NCI-H345 treated with DMSO at 0.1 percent for 48 hours (cell line): ENCODE measurements at regions not wholly inside any gene's neighbourhood (a gene's known extent, or its start where the extent isn't known, plus 50 kb on each side); places are given as distances from the start of the nearest gene placed in this dataset.
"Not testable (repeated sequence)": the region's sequence is repeated elsewhere in the genome, so short reads cannot be mapped to it uniquely, and the experiment has no call there.

Source experiments
- DNase-seq: peaks from one replicate; lab custom pipeline; 2025; ENCODE audit not compliant: unreplicated experiment; lab: John Stamatoyannopoulos, UW

GRCh38 chr16:61435346-61435745 is 600.9 kb downstream of the CDH8 start:
- DNase-seq = no peak

DNA sequence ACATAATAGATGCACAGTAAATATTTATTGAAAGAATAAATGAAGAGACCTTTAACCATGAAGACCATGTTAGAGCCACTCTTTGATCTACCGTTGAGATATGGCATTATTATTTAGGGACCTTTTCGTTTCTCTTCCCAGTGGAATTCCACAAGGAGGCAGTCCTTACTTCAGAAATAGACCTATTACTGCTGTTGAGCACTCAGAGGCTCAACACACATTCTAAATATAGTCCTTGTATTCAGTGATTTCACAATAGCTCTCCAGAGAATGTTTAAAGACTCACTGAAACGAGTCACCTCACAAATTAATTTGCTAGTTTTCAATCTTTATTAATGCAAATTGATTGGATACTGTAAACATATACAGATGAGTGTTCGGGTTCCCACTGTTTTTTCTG is 603.8 kb downstream of the CDH8 start:
- no peak for DNase-seq

DNA sequence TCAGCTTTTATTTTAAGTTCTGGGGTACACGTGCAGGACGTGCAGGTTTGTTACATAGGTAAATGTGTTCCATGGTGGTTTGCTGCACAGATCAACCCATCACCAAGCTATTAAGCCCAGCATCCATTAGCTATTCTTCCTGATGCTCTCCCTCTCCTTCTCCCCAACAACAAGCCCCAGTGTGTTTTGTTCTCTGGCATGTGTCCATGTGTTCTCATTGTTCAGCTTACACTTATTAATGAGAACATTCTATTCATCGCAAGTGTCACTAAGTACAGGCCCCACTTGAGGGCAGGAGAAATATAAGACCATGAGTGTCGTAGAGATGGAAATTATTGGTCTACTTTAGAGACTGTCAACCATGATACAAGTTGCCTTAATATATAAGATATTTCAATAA is 615.1 kb downstream of the CDH8 start:
- no peak for DNase-seq

DNA sequence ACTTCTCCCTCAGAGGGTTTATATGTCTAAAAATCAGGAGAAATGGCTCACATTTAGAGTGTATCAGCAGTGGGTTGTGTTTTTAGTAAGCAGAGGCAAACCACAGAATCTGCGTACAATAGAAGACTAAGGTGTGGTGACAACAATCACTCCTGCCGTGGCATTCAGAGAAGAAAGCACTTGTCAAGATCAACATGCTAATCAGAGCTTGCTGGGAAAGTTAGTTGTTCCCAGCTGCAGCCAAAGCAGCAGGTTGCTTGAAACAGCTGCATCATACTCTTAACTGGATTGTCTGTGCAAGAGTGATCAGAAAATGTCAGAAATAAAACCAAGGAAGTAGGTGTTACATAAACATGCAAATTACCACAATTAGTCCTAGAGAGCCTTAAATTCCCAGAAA is 616.4 kb downstream of the CDH8 start:
- DNase-seq = no peak

- DNase-seq = not testable (repeated sequence)
These were observed 617.4 kb downstream of the CDH8 start for GRCh38 chr16:61418802-61419201.

GRCh38 chr16:61415126-61415525 is 621.1 kb downstream of the CDH8 start:
- no peak for DNase-seq

GRCh38 chr16:61413021-61413420 is 623.2 kb downstream of the CDH8 start:
- no peak for DNase-seq

- DNase-seq = no peak
These were observed 623.7 kb downstream of the CDH8 start for GRCh38 chr16:61412562-61412961.

DNA sequence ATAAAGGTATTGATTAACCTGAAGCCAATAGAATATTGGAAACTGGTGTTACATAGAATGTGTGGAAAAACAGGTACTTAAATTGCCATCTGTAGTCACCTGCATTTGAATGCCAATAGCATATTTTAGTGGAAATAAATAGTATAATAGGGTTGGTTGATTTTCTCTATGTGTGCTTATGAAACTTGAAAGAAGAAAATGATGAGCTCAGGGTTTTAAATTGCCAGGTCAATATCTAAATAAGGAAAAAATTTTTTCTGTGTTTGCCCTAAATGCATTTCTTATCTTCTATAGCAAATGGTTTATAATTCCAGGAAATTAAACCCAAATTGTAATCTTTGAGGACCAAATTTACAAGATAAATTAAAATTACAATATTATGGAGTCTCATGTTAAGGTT is 626.6 kb downstream of the CDH8 start:
- no peak for DNase-seq

GRCh38 chr16:61403386-61403785 is 632.9 kb downstream of the CDH8 start:
- no peak for DNase-seq

DNA sequence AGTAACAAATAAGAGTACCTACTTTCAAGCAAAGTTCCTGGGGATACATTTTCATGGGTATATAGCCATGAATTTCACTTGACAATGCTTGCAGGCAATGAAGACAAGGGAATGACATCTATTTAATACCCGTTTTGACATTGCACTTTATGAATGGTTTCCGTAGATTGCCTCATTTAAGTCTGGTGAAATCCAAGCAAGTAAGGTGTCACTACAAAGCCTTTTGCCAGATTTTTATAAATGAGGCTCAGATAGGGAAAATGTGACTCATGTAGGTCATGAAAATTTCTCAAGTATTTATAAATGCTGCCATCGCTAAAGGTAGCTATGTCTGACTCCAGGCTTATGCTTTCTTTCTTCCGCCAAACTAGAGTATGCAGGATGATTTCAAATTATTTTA is 644.3 kb downstream of the CDH8 start:
- DNase-seq = no peak

DNA sequence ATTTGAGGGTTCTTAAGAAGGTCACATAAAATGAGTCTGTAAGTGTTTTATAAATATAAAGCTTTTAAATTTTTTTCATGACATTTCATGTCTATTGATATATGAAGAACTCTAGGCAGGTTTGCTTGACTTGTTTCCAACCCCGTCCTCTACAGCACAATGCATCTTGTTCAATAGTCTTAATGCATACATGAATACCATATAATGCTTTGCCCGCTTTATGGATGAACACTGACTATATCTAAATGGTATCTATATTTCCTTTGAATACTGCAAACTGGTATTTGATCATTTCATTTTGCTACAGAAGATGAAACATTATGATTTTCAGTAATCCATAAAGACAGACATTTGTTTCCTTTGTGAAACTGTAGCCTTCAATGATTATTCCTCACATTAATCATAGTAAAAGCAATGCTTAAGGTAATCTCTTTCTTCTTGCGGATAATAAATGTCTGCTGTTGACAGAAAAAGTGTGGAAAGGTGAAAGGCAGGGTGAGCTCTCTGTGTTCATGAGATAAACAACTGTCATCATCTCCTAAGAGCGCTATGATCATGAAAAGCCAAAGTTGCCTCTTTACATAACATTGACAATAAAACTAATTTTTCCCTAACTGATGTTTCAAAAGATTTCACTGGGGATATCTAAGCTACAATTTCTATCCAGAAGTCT is 645.1 kb downstream of the CDH8 start:
- DNase-seq = no peak

DNA sequence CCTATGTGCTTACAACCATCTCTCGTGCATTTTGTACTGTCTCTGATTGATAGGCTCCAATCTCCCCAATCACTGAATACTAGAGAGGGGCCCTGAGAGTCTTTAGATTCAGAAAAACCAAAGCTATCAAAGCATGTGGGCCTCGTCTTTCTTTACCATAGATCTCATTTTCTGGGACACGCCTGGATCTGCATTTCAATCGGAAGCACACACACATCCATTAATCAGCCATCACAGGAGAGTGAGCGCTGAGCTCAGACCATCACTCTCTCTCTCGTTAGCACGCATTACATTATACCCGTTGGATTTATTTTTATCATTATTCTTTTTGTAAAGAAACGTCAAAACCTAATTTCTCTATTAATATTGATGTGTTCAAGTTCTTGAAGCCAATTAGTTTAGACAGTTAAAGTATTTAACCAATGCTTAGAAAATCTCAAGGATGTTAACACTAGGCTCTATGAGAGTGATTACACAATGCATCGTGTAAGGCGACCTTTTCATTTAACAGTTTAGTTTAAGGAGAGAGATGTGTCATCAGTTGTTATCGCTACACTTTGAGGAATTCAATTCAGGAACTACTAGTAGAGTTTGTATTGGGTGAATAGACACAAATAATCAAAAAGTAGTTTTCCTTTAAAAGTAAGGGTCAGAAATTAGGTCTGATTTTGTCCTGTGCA is 650.7 kb downstream of the CDH8 start:
- DNase-seq = no peak

DNA sequence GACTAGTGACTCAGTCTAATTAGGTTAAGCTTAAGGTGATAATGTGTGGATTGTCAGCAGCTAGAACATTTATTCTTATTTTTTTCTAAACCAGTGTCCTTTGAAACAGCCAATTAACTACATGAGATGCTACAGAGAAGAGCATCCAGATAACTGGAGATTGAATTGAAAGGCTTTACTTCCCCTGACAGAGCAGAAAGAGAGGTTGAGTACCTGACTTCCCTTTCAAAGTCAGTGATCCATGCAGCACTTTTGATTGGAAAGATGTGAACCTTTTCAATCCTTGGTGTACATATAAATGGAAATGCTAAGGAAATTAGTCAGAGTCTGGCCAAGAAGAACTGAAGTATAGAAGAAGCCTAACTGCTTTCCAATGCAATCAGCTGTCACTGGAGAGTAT is 653.8 kb downstream of the CDH8 start:
- no peak for DNase-seq

DNA sequence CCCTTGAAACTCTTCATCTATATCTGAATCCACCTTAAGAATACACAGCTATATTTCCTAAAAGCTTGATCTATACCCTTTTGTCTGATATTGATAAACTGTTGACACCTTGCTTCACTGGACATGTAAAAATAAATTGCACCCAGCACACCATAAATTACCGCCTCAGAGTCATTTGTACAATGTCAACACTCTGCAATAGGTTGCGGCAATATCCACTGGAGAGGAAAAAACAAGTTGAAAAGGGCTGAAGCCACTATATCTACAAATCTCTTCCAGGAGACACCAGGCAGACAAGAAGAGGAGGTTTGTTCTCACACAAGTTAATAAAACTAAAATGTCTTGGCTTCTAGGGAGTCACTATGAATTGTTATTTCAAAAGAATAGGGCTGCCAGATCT is 656.9 kb downstream of the CDH8 start:
- DNase-seq = no peak

DNA sequence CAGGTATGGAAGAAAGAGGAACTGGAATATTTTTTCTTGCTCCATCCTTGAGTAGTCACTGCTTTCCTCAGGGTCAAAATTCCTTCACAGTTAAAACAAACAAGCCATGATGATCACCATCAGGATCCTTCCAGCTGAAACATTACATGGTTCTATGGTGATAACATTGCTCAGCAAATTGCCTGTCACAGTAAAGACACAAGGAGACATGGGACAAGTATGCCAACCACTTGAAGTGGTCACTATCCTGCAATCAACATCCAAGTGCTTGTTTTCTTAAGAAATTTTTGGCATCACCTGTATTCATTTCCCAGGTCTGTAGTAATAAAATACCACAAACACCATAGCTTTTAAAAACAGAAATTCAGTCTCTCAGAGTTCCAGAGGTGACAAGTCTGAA is 662.2 kb downstream of the CDH8 start:
- DNase-seq = no peak

DNA sequence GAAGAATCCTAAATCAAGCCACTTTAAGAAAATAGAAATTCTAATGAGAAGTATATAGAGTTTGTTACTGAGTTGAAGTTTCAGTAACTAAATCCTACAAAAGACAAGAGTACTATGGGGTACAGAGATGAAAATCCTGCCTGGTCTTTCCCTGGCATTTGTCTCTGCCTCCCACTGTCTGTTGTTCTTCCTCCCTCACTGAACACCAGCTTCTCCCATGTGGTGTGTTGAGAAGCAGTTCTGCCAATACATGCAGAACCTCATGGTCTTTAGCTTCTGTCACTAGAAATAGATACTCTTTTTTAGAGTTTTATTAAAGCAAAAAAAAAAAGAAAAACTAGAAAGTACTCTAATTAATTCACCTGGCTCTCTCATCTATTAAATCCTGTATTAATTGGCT is 664.4 kb downstream of the CDH8 start:
- no peak for DNase-seq

GRCh38 chr16:61371388-61371787 is 664.9 kb downstream of the CDH8 start:
- no peak for DNase-seq

GRCh38 chr16:61370564-61370963 is 665.7 kb downstream of the CDH8 start:
- DNase-seq = no peak

- no peak for DNase-seq
These were observed 670.2 kb downstream of the CDH8 start for GRCh38 chr16:61366006-61366405.

DNA sequence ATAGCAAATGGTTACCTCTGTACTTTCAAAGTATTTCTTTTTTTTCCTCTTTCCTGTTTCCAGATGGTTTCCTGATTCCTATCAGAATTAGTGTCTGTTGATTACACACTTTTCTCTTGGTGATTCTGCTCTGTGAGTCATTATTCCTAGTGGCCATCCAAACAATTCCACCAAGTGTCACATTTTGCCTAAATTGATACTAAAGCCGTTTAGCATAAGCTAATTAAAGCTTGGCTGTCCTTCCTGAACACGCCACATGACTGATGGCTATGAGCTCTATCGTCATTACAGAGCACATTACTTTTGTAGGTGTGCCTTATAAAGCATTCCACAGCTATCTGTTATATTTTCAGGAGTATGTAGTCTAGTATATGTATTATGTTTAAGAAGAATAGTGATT is 671.2 kb downstream of the CDH8 start:
- no peak for DNase-seq

DNA sequence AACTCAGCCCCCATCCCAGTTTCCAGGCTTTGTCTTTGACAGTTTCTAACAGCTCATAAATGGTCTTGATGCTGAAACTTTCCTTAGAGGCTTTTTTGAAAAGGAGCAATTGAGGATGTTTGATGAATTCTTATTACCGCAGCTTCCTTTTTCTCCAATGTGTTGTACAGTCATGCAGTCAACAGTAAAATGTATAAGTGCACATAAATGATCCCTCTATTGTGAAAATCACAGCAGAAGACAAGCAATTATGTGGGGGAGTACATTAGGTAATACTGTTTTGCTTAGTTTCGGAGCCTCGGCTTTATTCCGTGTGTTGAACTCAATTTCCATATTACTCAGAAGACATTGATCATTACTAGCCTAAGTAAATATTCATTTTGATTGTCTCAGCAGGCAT is 673.7 kb downstream of the CDH8 start:
- DNase-seq = no peak

GRCh38 chr16:61344791-61345190 is 691.4 kb downstream of the CDH8 start:
- DNase-seq = no peak
